NCI-H128 (cell line): ENCODE measurements at regions not wholly inside any gene's neighbourhood (a gene's known extent, or its start where the extent isn't known, plus 50 kb on each side); places are given as distances from the start of the nearest gene placed in this dataset.

Experiments used
- DNase-seq: peaks from one replicate; lab custom pipeline; 2025; ENCODE audit not compliant: unreplicated experiment; lab: John Stamatoyannopoulos, UW

GRCh38 chr14:101024686-101025085, 121.2 kb upstream of the RTL1 start:
- DNase-seq: no peak

GRCh38 chr14:101025131-101025530, 121.6 kb upstream of the RTL1 start:
- no peak for DNase-seq

GRCh38 chr14:101025696-101026095, 122.2 kb upstream of the RTL1 start:
- DNase-seq: no peak

- DNase-seq: no peak
These were observed 122.8 kb upstream of the RTL1 start for GRCh38 chr14:101026341-101026740.

- no peak for DNase-seq
These were observed 123.8 kb upstream of the RTL1 start for GRCh38 chr14:101027291-101027690.

- DNase-seq: no peak
These were observed 124.4 kb upstream of the RTL1 start for GRCh38 chr14:101027966-101028365.

GRCh38 chr14:101028971-101029667, 125.6 kb upstream of the RTL1 start:
- DNase-seq: peak; percentile 80

GRCh38 chr14:101029668-101030290, 126.3 kb upstream of the RTL1 start:
- DNase-seq: no peak

- DNase-seq: no peak
These were observed 127.1 kb upstream of the RTL1 start for GRCh38 chr14:101030586-101030985.

- no peak for DNase-seq
These were observed 127.7 kb upstream of the RTL1 start for GRCh38 chr14:101031186-101031585.

GRCh38 chr14:101031721-101032120, 128.2 kb upstream of the RTL1 start:
- DNase-seq: no peak

GRCh38 chr14:101032433-101032832, 128.9 kb upstream of the RTL1 start:
- DNase-seq: no peak

GRCh38 chr14:101033006-101033405, 129.5 kb upstream of the RTL1 start:
- DNase-seq: no peak

GRCh38 chr14:101033446-101034165, 130.1 kb upstream of the RTL1 start:
- DNase-seq: no peak

- DNase-seq: no peak
These were observed 131.5 kb upstream of the RTL1 start for GRCh38 chr14:101034986-101035385.

- DNase-seq: no peak
These were observed 132.1 kb upstream of the RTL1 start for GRCh38 chr14:101035466-101036225.

GRCh38 chr14:101037021-101037817, 133.7 kb upstream of the RTL1 start:
- no peak for DNase-seq

GRCh38 chr14:101039031-101039754, 135.7 kb upstream of the RTL1 start:
- DNase-seq: no peak

- no peak for DNase-seq
These were observed 136.2 kb upstream of the RTL1 start for GRCh38 chr14:101039755-101040138.
